ENCODE measurements at regions not wholly inside any gene's neighbourhood (a gene's known extent, or its start where the extent isn't known, plus 50 kb on each side); places are given as distances from the start of the nearest gene placed in this dataset.

GRCh38 chr2:22810602-22811001 is 574.4 kb upstream of the KLHL29 start:
- TF ChIP-seq CTCF (IDR thresholded peaks at IDR 0.05; ENCODE audit: low read depth, low read length) (no peak), EZH2phosphoT487 (IDR thresholded peaks at IDR 0.05; ENCODE audit: low read depth) (no peak)
